Lung (tissue), 11 donors: ENCODE measurements at regions not wholly inside any gene's neighbourhood (a gene's known extent, or its start where the extent isn't known, plus 50 kb on each side); places are given as distances from the start of the nearest gene placed in this dataset.

ENCODE experiments used
- ATAC-seq: fragments of 200-7000 bp; cut with Tn5 transposase; one replicate; pipeline ENCODE4 v1.9.1; 2020; ENCODE audit warnings: moderate number of reproducible peaks; ENCODE audit not compliant: insufficient read depth, low FRiP score
- DNase-seq, 3 donors: peaks; one replicate each; pipeline ENCODE4 v3.0.0-alpha.2; 2013 to 2017
- H3K27ac ChIP-seq, 2 donors: one replicate each; pipeline ENCODE4 v1.5.1; 2013; ENCODE audit warnings: mild to moderate bottlenecking in 2 of 2, moderate library complexity in 2 of 2, control low read depth in 1 of 2, inconsistent platforms in 1 of 2, low read depth in 1 of 2, low read length in 1 of 2
- H3K27me3 ChIP-seq, 3 donors: one replicate each; pipeline ENCODE4 v1.5.1; 2013; ENCODE audit warnings: low read length in 2 of 3; ENCODE audit not compliant: control insufficient read depth in 3 of 3, insufficient read depth in 3 of 3
- H3K36me3 ChIP-seq, 4 donors: one replicate each; pipeline ENCODE4 v1.5.1; 2013; ENCODE audit warnings: low read length in 4 of 4, mild to moderate bottlenecking in 1 of 4, moderate library complexity in 1 of 4; ENCODE audit not compliant: control insufficient read depth in 4 of 4, insufficient read depth in 4 of 4
- H3K4me1 ChIP-seq, 5 donors: one replicate each; pipeline ENCODE4 v1.5.1; 2013; ENCODE audit warnings: low read length in 5 of 5, mild to moderate bottlenecking in 2 of 5, moderate library complexity in 1 of 5; ENCODE audit not compliant: control insufficient read depth in 5 of 5, insufficient read depth in 5 of 5
- H3K4me3 ChIP-seq: one replicate; pipeline ENCODE4 v1.5.1; 2013; ENCODE audit warnings: mild to moderate bottlenecking, control low read depth, moderate library complexity
- H3K9ac ChIP-seq, 2 donors: one replicate each; pipeline ENCODE4 v1.5.1; 2013; ENCODE audit warnings: low read length in 2 of 2, control low read depth in 1 of 2; ENCODE audit not compliant: insufficient read depth in 1 of 2
- H3K9me3 ChIP-seq, 4 donors: one replicate each; pipeline ENCODE4 v1.5.1; 2013; ENCODE audit warnings: low read length in 3 of 4, mild to moderate bottlenecking in 1 of 4, moderate library complexity in 1 of 4; ENCODE audit not compliant: control insufficient read depth in 4 of 4, insufficient read depth in 3 of 4
- CTCF ChIP-seq: IDR thresholded peaks from 2 replicates; pipeline ENCODE4 v1.5.1; 2012; ENCODE audit warnings: mild to moderate bottlenecking; ENCODE audit errors: control extremely low read depth, extremely low read depth
- WGBS, 2 donors: extraction: QIAGEN DNeasy Blood & Tissue Kit; methylation state at CpG; one replicate each; pipeline ENCODE4 v1.1.7; 2013; 5-methylcytosine and 5-hydroxymethylcytosine counted together
- donor health status: control.
- donor health status: control.
- donor health status: Bipolar disorder and iron deficiency.
- donor health status: healthy.
- donor health status: DM: yes; HTN: yes; CAD: no.

GRCh38 chr4:11264841-11265240, 163.9 kb downstream of the HS3ST1 start:
- Histone ChIP-seq H3K9ac (no peak overlapping the region), H3K4me3 (no peak overlapping the region), H3K27me3 (no peaks in the 10 kb centered on the region), H3K4me1 (no peaks in the 10 kb centered on the region), H3K36me3 (no peaks in the 10 kb centered on the region), H3K9me3 (no peaks in the 10 kb centered on the region), H3K27ac (no peak overlapping the region)
- WGBS, 2 donors, result 63% methylated on average over 1 of the region's 1 CpG
- no peak for ATAC-seq
- DNase-seq, result no peak
- no peak for TF ChIP-seq CTCF

- Histone ChIP-seq H3K27me3 (no peaks in the 10 kb centered on the region), H3K4me1 (no peaks in the 10 kb centered on the region), H3K4me3 (no peak overlapping the region), H3K36me3 (no peaks in the 10 kb centered on the region), H3K27ac (no peak overlapping the region), H3K9ac (no peak overlapping the region), H3K9me3 (no peaks in the 10 kb centered on the region)
- no peak for TF ChIP-seq CTCF
- ATAC-seq (no peak), DNase-seq (no peak)
Measured at GRCh38 chr4:11264346-11264745, 164.3 kb downstream of the HS3ST1 start.

- H3K36me3 ChIP-seq, result no peaks in the 10 kb centered on the region
- ATAC-seq (no peak), DNase-seq (no peak)
- no peak overlapping the region for H3K27ac ChIP-seq
- no peaks in the 10 kb centered on the region for H3K27me3 ChIP-seq
- no peak overlapping the region for H3K4me3 ChIP-seq
- H3K9ac ChIP-seq, result no peak overlapping the region
- no peaks in the 10 kb centered on the region for H3K4me1 ChIP-seq
- no peaks in the 10 kb centered on the region for H3K9me3 ChIP-seq
- no peak for TF ChIP-seq CTCF
- WGBS, 2 donors, result 91 to 93% methylated on average over 1 of the region's 1 CpG
Measured at GRCh38 chr4:11263208-11263607, 165.5 kb downstream of the HS3ST1 start.

GRCh38 chr4:11261066-11261850, 167.4 kb downstream of the HS3ST1 start:
- Histone ChIP-seq H3K4me3 (no peak overlapping the region), H3K36me3 (no peaks in the 10 kb centered on the region), H3K27me3 (no peaks in the 10 kb centered on the region), H3K9ac (no peak overlapping the region), H3K9me3 (no peaks in the 10 kb centered on the region), H3K4me1 (no peaks in the 10 kb centered on the region), H3K27ac (no peak overlapping the region)
- no peak for DNase-seq
- 94 to 96% methylated on average over 7 of the region's 7 CpGs for WGBS, 2 donors
- no peak for ATAC-seq
- no peak for TF ChIP-seq CTCF
